ENCODE measurements at regions not wholly inside any gene's neighbourhood (a gene's known extent, or its start where the extent isn't known, plus 50 kb on each side); places are given as distances from the start of the nearest gene placed in this dataset.

GRCh38 chr6:169960521-169960885 is 209.1 kb downstream of the ERMARD start:
- TF ChIP-seq CTCF (IDR thresholded peaks at IDR 0.05; ENCODE audit: low read depth, low read length, poor library complexity, severe bottlenecking) (no peak), EZH2phosphoT487 (IDR thresholded peaks at IDR 0.05; ENCODE audit: borderline replicate concordance, low read length) (no peak)
